GM06990 (cell line): ENCODE measurements at regions not wholly inside any gene's neighbourhood (a gene's known extent, or its start where the extent isn't known, plus 50 kb on each side); places are given as distances from the start of the nearest gene placed in this dataset.

ENCODE experiments used
- DNase-seq: peaks from one replicate; pipeline ENCODE4 v3.0.0-alpha.2; 2011; ENCODE audit not compliant: insufficient read length; ENCODE audit errors: extremely low read depth
- H3K27me3 ChIP-seq: replicated peaks from 2 replicates; pipeline ENCODE4 v1.6.0; 2011; ENCODE audit warnings: low read length; ENCODE audit not compliant: control insufficient read depth, insufficient read depth
- H3K36me3 ChIP-seq: 2 replicates; pipeline ENCODE4 v1.5.1; 2011; ENCODE audit warnings: low read length; ENCODE audit not compliant: control insufficient read depth, insufficient read depth
- H3K4me3 ChIP-seq: replicated peaks from 2 replicates; pipeline ENCODE4 v1.5.1; 2011; ENCODE audit warnings: low read depth, mild to moderate bottlenecking, control low read depth, low read length
- TF ChIP-seq, protein P1 (sequence below): IDR thresholded peaks from 2 replicates; pipeline ENCODE4 v1.5.1; 2011; ENCODE audit warnings: low read length, control low read depth, mild to moderate bottlenecking, inconsistent platforms; ENCODE audit not compliant: insufficient read depth, poor library complexity, severe bottlenecking

- Histone ChIP-seq H3K4me3 (no peak overlapping the region), H3K27me3 (no peaks in the 10 kb centered on the region; the same call in 1 of the 2 replicates), H3K36me3 (no peaks in the 10 kb centered on the region)
- no peak for DNase-seq
- TF ChIP-seq, protein P1, sequence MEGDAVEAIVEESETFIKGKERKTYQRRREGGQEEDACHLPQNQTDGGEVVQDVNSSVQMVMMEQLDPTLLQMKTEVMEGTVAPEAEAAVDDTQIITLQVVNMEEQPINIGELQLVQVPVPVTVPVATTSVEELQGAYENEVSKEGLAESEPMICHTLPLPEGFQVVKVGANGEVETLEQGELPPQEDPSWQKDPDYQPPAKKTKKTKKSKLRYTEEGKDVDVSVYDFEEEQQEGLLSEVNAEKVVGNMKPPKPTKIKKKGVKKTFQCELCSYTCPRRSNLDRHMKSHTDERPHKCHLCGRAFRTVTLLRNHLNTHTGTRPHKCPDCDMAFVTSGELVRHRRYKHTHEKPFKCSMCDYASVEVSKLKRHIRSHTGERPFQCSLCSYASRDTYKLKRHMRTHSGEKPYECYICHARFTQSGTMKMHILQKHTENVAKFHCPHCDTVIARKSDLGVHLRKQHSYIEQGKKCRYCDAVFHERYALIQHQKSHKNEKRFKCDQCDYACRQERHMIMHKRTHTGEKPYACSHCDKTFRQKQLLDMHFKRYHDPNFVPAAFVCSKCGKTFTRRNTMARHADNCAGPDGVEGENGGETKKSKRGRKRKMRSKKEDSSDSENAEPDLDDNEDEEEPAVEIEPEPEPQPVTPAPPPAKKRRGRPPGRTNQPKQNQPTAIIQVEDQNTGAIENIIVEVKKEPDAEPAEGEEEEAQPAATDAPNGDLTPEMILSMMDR: no peak
Observed at GRCh38 chr4:81771721-81772120, 300.0 kb upstream of the RASGEF1B start.

- H3K36me3 ChIP-seq: no peaks in the 10 kb centered on the region
- no peak overlapping the region for H3K4me3 ChIP-seq
- no peaks in the 10 kb centered on the region; the same call in 1 of the 2 replicates for H3K27me3 ChIP-seq
- TF ChIP-seq, protein P1: no peak
- DNase-seq: no peak
Observed at GRCh38 chr4:81769244-81769643, 297.5 kb upstream of the RASGEF1B start.

GRCh38 chr4:81758574-81759264 is 287.0 kb upstream of the RASGEF1B start:
- DNase-seq: no peak
- TF ChIP-seq, protein P1: no peak
- H3K36me3 ChIP-seq: no peaks in the 10 kb centered on the region
- no peaks in the 10 kb centered on the region; the same call in 1 of the 2 replicates for H3K27me3 ChIP-seq
- H3K4me3 ChIP-seq: no peak overlapping the region

GRCh38 chr4:81757691-81758090 is 286.0 kb upstream of the RASGEF1B start:
- TF ChIP-seq, protein P1: no peak
- Histone ChIP-seq H3K36me3 (no peaks in the 10 kb centered on the region), H3K4me3 (no peak overlapping the region), H3K27me3 (no peaks in the 10 kb centered on the region; the same call in 1 of the 2 replicates)
- no peak for DNase-seq

GRCh38 chr4:81756973-81757372 is 285.3 kb upstream of the RASGEF1B start:
- DNase-seq: no peak
- no peaks in the 10 kb centered on the region for H3K36me3 ChIP-seq
- no peak overlapping the region for H3K4me3 ChIP-seq
- no peaks in the 10 kb centered on the region; the same call in 1 of the 2 replicates for H3K27me3 ChIP-seq
- TF ChIP-seq, protein P1: no peak
